Heart right ventricle (tissue), 16 donors: ENCODE measurements at regions not wholly inside any gene's neighbourhood (a gene's known extent, or its start where the extent isn't known, plus 50 kb on each side); places are given as distances from the start of the nearest gene placed in this dataset.
"Not testable (repeated sequence)": the region's sequence is repeated elsewhere in the genome, so short reads cannot be mapped to it uniquely, and the experiment has no call there.

Experiments
- ATAC-seq, 8 donors: fragments of 200-7000 bp; cut with Tn5 transposase; one replicate each; pipeline ENCODE4 v1.9.1; 2020; ENCODE audit warnings: mild to moderate bottlenecking in 8 of 8, moderate library complexity in 8 of 8, moderate number of reproducible peaks in 1 of 8
- DNase-seq, 2 donors: peaks; one replicate each; pipeline ENCODE4 v3.0.0-alpha.2; 2020
- H3K27ac ChIP-seq, 10 donors: fragments of 200-600 bp; sonication (generic) in 2 of 10; one replicate each; pipeline versions ENCODE4 v1.5.0 to v1.8.0; 2020 to 2022; ENCODE audit warnings: mild to moderate bottlenecking in 3 of 10
- H3K27me3 ChIP-seq, 7 donors: fragments of 200-600 bp; one replicate each; pipeline ENCODE4 v1.8.0; 2021 to 2022; ENCODE audit warnings: mild to moderate bottlenecking in 2 of 7
- H3K36me3 ChIP-seq, 9 donors: fragments of 200-600 bp; sonication (generic) in 1 of 9; one replicate each; pipeline versions ENCODE4 v1.5.0 to v1.8.0; 2020 to 2022; ENCODE audit warnings: mild to moderate bottlenecking in 2 of 9
- H3K4me1 ChIP-seq, 9 donors: fragments of 200-600 bp; sonication (generic) in 1 of 9; one replicate each; pipeline versions ENCODE4 v1.5.0 to v1.8.0; 2020 to 2022; ENCODE audit warnings: mild to moderate bottlenecking in 4 of 9
- H3K4me3 ChIP-seq, 10 donors: fragments of 200-600 bp; sonication (generic) in 2 of 10; one replicate each; pipeline versions ENCODE4 v1.5.0 to v1.8.0; 2020 to 2022; ENCODE audit warnings: mild to moderate bottlenecking in 7 of 10, moderate library complexity in 2 of 10
- H3K9me3 ChIP-seq, 11 donors: fragments of 200-600 bp in 10 of 11; sonication (generic) in 2 of 11; one replicate each; pipeline versions ENCODE4 v1.5.0 to v1.8.0; 2013 to 2022; ENCODE audit warnings: mild to moderate bottlenecking in 2 of 11, control low read depth in 1 of 11, moderate library complexity in 1 of 11
- WGBS, 2 donors: extraction: QIAGEN DNeasy Blood & Tissue Kit; methylation state at CpG; one replicate each; pipeline ENCODE4 v1.1.7; 2013; ENCODE audit warnings: inconsistent platforms in 1 of 2; 5-methylcytosine and 5-hydroxymethylcytosine counted together
- intact Hi-C, 10 donors: fragments of 100-400 bp; cut with DNase I; formaldehyde crosslinking; loops; one replicate each; pipeline versions ENCODE4 v1.11.1 to v1.14.2; 2022
- TF ChIP-seq, protein P1 (sequence below), 9 donors: fragments of 200-600 bp; sonication (generic) in 2 of 9; IDR thresholded peaks; one replicate each; pipeline versions ENCODE4 v1.5.0 to v1.8.0; 2021 to 2022; ENCODE audit warnings: antibody characterized with exemption in 9 of 9, mild to moderate bottlenecking in 5 of 9, moderate library complexity in 1 of 9
- donor health status: Arrhythmogenic right ventricular cardiomyopathy.
- donor health status: ischemic (EF 13 %, LVEDD 7.1; RV severe dilation, severe dysfunction).
- donor health status: healthy with polysubstance abuse.
- donor health status: DM: no; HTN: yes; CAD: no.
- donor health status: DM: no; HTN: no; CAD: no.
- donor health status: ischemic (EF 25% LVEDD 6.9; RV normal size, moderate dysfunction).
- donor health status: ischemic (EF 25% LVEDD 5.7; RV mildly dilated, moderate dysfunction).
- donor health status: healthy.
- donor health status: DM: yes; HTN: yes; CAD: no.
- donor health status: Ischemic cardiomyopathy.
- donor health status: ischemic (EF 35%, LVEDD 5.7; RV mildly dilated, moderate dysfunction).
- donor health status: nonischemic (EF 11% LVEDD 7.7; RV severe dilation, severe dysfunction).
- donor health status: DM: yes; HTN: yes; CAD: no.
- donor health status: PGD.
- donor health status: ischemic (EF 29% LVEDD 5.4; RV normal size, mild dysfunction).
- donor health status: nonischemic (EF 23%, LVEDD 6.1; RV moderate dilation, normal function).

- DNase-seq = no peak
- intact Hi-C loops = no loop called here
- no peaks in the 10 kb centered on the region for H3K4me1 ChIP-seq
- WGBS, 2 donors = 39% methylated on average over 4 of the region's 4 CpGs
- H3K9me3 ChIP-seq = peaks cover 0 to 15% (median 0%) of the 10 kb centered on the region in 11 donors
- no peak for ATAC-seq
- H3K4me3 ChIP-seq = no peak overlapping the region
- no peaks in the 10 kb centered on the region for H3K27me3 ChIP-seq
- no peak overlapping the region for H3K27ac ChIP-seq
- H3K36me3 ChIP-seq = no peaks in the 10 kb centered on the region
- TF ChIP-seq, protein P1, sequence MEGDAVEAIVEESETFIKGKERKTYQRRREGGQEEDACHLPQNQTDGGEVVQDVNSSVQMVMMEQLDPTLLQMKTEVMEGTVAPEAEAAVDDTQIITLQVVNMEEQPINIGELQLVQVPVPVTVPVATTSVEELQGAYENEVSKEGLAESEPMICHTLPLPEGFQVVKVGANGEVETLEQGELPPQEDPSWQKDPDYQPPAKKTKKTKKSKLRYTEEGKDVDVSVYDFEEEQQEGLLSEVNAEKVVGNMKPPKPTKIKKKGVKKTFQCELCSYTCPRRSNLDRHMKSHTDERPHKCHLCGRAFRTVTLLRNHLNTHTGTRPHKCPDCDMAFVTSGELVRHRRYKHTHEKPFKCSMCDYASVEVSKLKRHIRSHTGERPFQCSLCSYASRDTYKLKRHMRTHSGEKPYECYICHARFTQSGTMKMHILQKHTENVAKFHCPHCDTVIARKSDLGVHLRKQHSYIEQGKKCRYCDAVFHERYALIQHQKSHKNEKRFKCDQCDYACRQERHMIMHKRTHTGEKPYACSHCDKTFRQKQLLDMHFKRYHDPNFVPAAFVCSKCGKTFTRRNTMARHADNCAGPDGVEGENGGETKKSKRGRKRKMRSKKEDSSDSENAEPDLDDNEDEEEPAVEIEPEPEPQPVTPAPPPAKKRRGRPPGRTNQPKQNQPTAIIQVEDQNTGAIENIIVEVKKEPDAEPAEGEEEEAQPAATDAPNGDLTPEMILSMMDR (IDR thresholded peaks at IDR 0.05) = no peak
Measured at GRCh38 chr4:64729561-64729960, 320.3 kb upstream of the TECRL start.

DNA sequence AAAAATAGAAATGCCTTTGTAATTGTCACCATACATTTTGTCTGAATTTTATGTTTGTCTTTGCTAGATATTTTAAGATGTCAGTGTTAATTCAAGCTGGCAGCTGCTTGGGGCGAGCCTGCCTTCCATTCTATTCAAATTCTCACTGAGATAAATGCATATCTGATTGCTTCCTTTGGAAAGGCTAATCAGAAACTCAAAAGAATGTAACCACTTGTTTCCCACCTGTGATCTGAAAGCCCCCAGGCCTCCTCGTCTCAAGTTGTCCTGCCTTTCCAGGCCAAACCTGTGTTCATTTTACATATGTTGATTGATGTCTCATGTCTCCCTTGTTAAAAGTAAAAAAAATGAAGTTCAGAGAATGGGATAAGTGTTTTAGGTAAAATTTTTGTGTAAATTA lies 318.7 kb upstream of the TECRL start:
- 29 to 34% methylated on average over 2 of the region's 2 CpGs for WGBS, 2 donors
- TF ChIP-seq, protein P1 (IDR thresholded peaks at IDR 0.05) = no peak
- Histone ChIP-seq H3K27me3 (no peaks in the 10 kb centered on the region), H3K4me3 (no peak overlapping the region), H3K9me3 (peaks cover 0 to 15% (median 0%) of the 10 kb centered on the region in 11 donors), H3K4me1 (no peaks in the 10 kb centered on the region), H3K36me3 (no peaks in the 10 kb centered on the region), H3K27ac (no peak overlapping the region)
- ATAC-seq (no peak), DNase-seq (no peak)
- intact Hi-C loops = no loop called here

GRCh38 chr4:64727391-64727790 lies 318.1 kb upstream of the TECRL start:
- 53 to 64% methylated on average over 5 of the region's 5 CpGs for WGBS, 2 donors
- H3K36me3 ChIP-seq, H3K27me3 ChIP-seq, H3K27ac ChIP-seq, DNase-seq, ATAC-seq, H3K4me1 ChIP-seq, H3K9me3 ChIP-seq, H3K4me3 ChIP-seq, intact Hi-C loops: not testable (repeated sequence)

DNA sequence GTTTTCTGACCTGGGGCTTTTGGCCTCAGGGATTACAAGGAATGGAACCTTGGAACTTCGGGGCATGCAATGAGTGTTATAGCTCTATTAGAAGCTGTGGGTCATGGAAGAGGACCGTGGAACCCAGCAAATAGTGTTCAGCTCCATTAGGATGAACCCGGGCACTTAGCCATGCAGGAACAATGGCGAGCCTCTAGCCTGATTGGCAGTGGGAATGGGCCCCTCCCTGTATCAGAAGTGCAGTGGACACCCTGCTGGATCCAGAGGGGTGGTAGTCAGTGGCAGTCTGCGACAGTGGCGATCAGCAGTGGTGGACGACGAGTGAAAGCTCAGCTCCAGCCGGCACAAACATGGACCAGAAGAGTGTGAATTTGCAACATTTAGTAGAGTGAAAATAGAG lies 315.4 kb upstream of the TECRL start:
- no peaks in the 10 kb centered on the region for H3K27me3 ChIP-seq
- no peak overlapping the region for H3K27ac ChIP-seq
- H3K9me3 ChIP-seq = no peaks in the 10 kb centered on the region
- no peak overlapping the region for H3K4me3 ChIP-seq
- no peaks in the 10 kb centered on the region for H3K36me3 ChIP-seq
- no peaks in the 10 kb centered on the region for H3K4me1 ChIP-seq
- TF ChIP-seq, protein P1 (IDR thresholded peaks at IDR 0.05) = no peak
- ATAC-seq (no peak), DNase-seq (no peak)
- intact Hi-C loops = no loop called here
- 82 to 89% methylated on average over 9 of the region's 9 CpGs for WGBS, 2 donors

DNA sequence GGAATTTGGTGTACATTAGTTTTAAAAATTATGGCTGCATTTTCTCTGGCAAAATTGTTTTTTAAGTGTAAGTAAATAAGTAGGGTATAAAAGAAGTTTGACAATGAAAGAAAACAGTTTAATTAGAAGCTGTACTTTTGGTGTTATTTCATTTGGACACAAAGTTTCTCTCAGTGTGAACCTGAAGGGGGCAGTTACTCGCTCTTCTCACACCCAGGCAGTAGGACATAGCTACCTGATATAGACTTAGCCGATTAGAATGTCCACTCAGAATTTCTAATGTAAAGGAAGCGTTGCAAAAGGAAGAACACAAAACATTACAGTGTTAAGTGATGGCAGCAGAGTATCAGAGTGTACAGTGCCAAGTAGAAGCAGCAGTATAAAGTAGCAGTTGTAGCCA lies 311.9 kb upstream of the TECRL start:
- Histone ChIP-seq H3K27me3 (no peaks in the 10 kb centered on the region), H3K4me3 (no peak overlapping the region), H3K36me3 (no peaks in the 10 kb centered on the region), H3K9me3 (no peaks in the 10 kb centered on the region), H3K27ac (no peak overlapping the region), H3K4me1 (no peaks in the 10 kb centered on the region)
- TF ChIP-seq, protein P1 (IDR thresholded peaks at IDR 0.05) = no peak
- intact Hi-C loops = no loop called here
- DNase-seq (no peak), ATAC-seq (no peak)
- 77 to 81% methylated on average over 3 of the region's 3 CpGs for WGBS, 2 donors
